ENCODE measurements at regions not wholly inside any gene's neighbourhood (a gene's known extent, or its start where the extent isn't known, plus 50 kb on each side); places are given as distances from the start of the nearest gene placed in this dataset.
A peak's percentile ranks its signal among the peaks of the same experiment; 100 is the strongest.

- Histone ChIP-seq H3K27me3 (ENCODE audit: control insufficient read depth in 4 of 4, insufficient read depth in 4 of 4, low read length in 3 of 4) (no peaks in the 10 kb centered on the region), H3K4me3 (ENCODE audit: low read depth in 1 of 3, low read length in 3 of 3) (no peak overlapping the region), H3K27ac (ENCODE audit: low read depth in 1 of 2, low read length in 2 of 2) (no peak overlapping the region), H3K36me3 (ENCODE audit: control insufficient read depth in 4 of 4, insufficient read depth in 3 of 4, low read depth in 1 of 4, low read length in 3 of 4) (no peaks in the 10 kb centered on the region), H3K9ac (ENCODE audit: low read depth in 1 of 2, low read length in 2 of 2) (no peak overlapping the region), H3K9me3 (ENCODE audit: control insufficient read depth in 4 of 4, low read length in 3 of 4) (peaks cover 0 to 1% (median 0%) of the 10 kb centered on the region in 4 donors), H3K4me1 (ENCODE audit: control insufficient read depth in 4 of 4, insufficient read depth in 4 of 4, low read length in 3 of 4) (peaks cover 5 to 29% (median 16%) of the 10 kb centered on the region in 4 donors)
- no peak for DNase-seq (ENCODE audit: low spot score)
- TF ChIP-seq SP1 (IDR thresholded peaks at IDR 0.05) (no peak), EGR1 (IDR thresholded peaks at IDR 0.05; ENCODE audit: low read depth in 2 of 2) (no peak), ATF3 (IDR thresholded peaks at IDR 0.05) (no peak), CTCF (IDR thresholded peaks at IDR 0.05; ENCODE audit: low read depth, low read length, missing input control) (peak; percentile 18), RAD21 (IDR thresholded peaks at IDR 0.05) (peak; percentile 59 to 63)
Observed at GRCh38 chr18:1499265-1499664, 594.6 kb downstream of the ADCYAP1 start.

- Histone ChIP-seq H3K4me3 (ENCODE audit: low read depth in 1 of 3, low read length in 3 of 3) (peak overlapping the region in 1 of 3 donors; percentile 5), H3K27me3 (ENCODE audit: control insufficient read depth in 4 of 4, insufficient read depth in 4 of 4, low read length in 3 of 4) (no peaks in the 10 kb centered on the region), H3K9me3 (ENCODE audit: control insufficient read depth in 4 of 4, low read length in 3 of 4) (no peaks in the 10 kb centered on the region), H3K4me1 (ENCODE audit: control insufficient read depth in 4 of 4, insufficient read depth in 4 of 4, low read length in 3 of 4) (peaks cover 6 to 27% (median 16%) of the 10 kb centered on the region in 4 donors), H3K36me3 (ENCODE audit: control insufficient read depth in 4 of 4, insufficient read depth in 3 of 4, low read depth in 1 of 4, low read length in 3 of 4) (no peaks in the 10 kb centered on the region), H3K27ac (ENCODE audit: low read depth in 1 of 2, low read length in 2 of 2) (no peak overlapping the region), H3K9ac (ENCODE audit: low read depth in 1 of 2, low read length in 2 of 2) (no peak overlapping the region)
- DNase-seq (ENCODE audit: low spot score) = no peak
- WGBS = 42% methylated on average over 4 of the region's 4 CpGs
- no peak for TF ChIP-seq FOXA1 (IDR thresholded peaks at IDR 0.05)
- no peak for TF ChIP-seq SP1 (IDR thresholded peaks at IDR 0.05)
- no peak for TF ChIP-seq RAD21 (IDR thresholded peaks at IDR 0.05)
- no peak for TF ChIP-seq HNF4G (IDR thresholded peaks at IDR 0.05)
- no peak for TF ChIP-seq REST (IDR thresholded peaks at IDR 0.05)
- no peak for TF ChIP-seq NR2F2 (IDR thresholded peaks at IDR 0.05)
- TF ChIP-seq CTCF (IDR thresholded peaks at IDR 0.05; ENCODE audit: low read depth, low read length, missing input control) = no peak
- TF ChIP-seq JUND (IDR thresholded peaks at IDR 0.05) = no peak
Observed at GRCh38 chr18:1503847-1504246, 599.2 kb downstream of the ADCYAP1 start.
